Upper lobe of right lung (tissue), 1 donor: ENCODE measurements at regions not wholly inside any gene's neighbourhood (a gene's known extent, or its start where the extent isn't known, plus 50 kb on each side); places are given as distances from the start of the nearest gene placed in this dataset.

Source experiments
- ATAC-seq: fragments of 200-7000 bp; cut with Tn5 transposase; one replicate; pipeline ENCODE4 v1.9.1; 2020; ENCODE audit warnings: mild to moderate bottlenecking, moderate library complexity
- DNase-seq: peaks from one replicate; pipeline ENCODE4 v3.0.0-alpha.2; 2020
- H3K27ac ChIP-seq: fragments of 200-600 bp; one replicate; pipeline ENCODE4 v1.8.0; 2022
- H3K27me3 ChIP-seq: fragments of 200-600 bp; one replicate; pipeline ENCODE4 v1.8.0; 2022; ENCODE audit warnings: mild to moderate bottlenecking
- H3K36me3 ChIP-seq: fragments of 200-600 bp; one replicate; pipeline ENCODE4 v1.8.0; 2022
- H3K4me1 ChIP-seq: fragments of 200-600 bp; one replicate; pipeline ENCODE4 v1.8.0; 2022
- H3K4me3 ChIP-seq: fragments of 200-600 bp; one replicate; pipeline ENCODE4 v1.8.0; 2022; ENCODE audit warnings: mild to moderate bottlenecking
- H3K9me3 ChIP-seq: fragments of 200-600 bp; one replicate; pipeline ENCODE4 v1.8.0; 2022
- intact Hi-C: fragments of 100-400 bp; cut with DNase I; formaldehyde crosslinking; loops from one replicate; pipeline ENCODE4 v1.11.0; 2022
- TF ChIP-seq, protein P1 (sequence below): fragments of 200-600 bp; IDR thresholded peaks from one replicate; pipeline ENCODE4 v1.8.0; 2022; ENCODE audit warnings: antibody characterized with exemption
- donor health status: DM: no; HTN: yes; CAD: no; lungs with severe emphysema.

DNA sequence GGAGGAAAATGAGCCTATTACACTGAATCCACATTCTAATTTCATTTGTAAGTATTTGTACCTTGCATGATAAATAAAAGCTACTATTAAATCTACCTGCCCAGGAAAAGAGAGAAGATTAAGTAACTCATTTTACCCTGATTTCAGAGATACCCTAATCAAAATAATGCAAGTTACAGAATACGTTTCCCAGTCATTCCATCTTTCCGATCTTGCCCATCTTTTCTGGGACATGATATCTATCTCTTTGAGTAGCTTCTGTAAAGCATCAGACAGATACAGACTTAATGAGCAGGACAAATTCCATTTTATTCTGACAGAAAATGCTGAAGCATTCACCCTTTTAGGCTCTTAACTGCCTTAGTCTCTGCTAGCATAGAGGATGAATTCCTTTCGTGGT, 56.6 kb downstream of the SPRY2 start:
- no peaks in the 10 kb centered on the region for H3K27me3 ChIP-seq
- H3K9me3 ChIP-seq, result no peaks in the 10 kb centered on the region
- H3K36me3 ChIP-seq, result no peaks in the 10 kb centered on the region
- DNase-seq (no peak), ATAC-seq (no peak)
- H3K4me1 ChIP-seq, result no peaks in the 10 kb centered on the region
- H3K4me3 ChIP-seq, result no peak overlapping the region
- TF ChIP-seq, protein P1, sequence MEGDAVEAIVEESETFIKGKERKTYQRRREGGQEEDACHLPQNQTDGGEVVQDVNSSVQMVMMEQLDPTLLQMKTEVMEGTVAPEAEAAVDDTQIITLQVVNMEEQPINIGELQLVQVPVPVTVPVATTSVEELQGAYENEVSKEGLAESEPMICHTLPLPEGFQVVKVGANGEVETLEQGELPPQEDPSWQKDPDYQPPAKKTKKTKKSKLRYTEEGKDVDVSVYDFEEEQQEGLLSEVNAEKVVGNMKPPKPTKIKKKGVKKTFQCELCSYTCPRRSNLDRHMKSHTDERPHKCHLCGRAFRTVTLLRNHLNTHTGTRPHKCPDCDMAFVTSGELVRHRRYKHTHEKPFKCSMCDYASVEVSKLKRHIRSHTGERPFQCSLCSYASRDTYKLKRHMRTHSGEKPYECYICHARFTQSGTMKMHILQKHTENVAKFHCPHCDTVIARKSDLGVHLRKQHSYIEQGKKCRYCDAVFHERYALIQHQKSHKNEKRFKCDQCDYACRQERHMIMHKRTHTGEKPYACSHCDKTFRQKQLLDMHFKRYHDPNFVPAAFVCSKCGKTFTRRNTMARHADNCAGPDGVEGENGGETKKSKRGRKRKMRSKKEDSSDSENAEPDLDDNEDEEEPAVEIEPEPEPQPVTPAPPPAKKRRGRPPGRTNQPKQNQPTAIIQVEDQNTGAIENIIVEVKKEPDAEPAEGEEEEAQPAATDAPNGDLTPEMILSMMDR, result no peak
- H3K27ac ChIP-seq, result no peak overlapping the region
- intact Hi-C loops, result no loop called here

DNA sequence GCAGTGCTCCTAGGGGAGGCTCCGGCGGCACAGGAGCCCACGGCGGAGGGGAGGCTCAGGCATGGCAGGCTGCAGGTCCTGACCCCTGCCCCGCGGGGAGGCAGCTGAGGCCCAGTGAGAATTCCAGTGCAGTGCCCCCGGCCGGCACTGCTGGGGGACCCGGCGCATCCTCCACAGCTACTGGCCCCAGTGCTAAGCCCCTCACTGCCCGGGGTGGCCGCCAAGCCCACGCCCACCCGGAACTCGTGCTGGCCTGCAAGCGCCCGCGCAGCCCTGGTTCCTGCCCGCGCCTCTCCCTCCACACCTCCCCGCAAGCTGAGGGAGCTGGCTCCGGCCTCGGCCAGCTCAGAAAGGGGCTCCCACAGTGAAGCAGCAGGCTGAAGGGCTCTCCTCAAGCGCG, 62.2 kb downstream of the SPRY2 start:
- Histone ChIP-seq H3K27ac (no peak overlapping the region), H3K27me3 (no peaks in the 10 kb centered on the region), H3K4me1 (no peaks in the 10 kb centered on the region), H3K36me3 (no peaks in the 10 kb centered on the region), H3K4me3 (no peak overlapping the region), H3K9me3 (no peaks in the 10 kb centered on the region)
- intact Hi-C loops, result no loop called here
- TF ChIP-seq, protein P1, result no peak
- no peak for ATAC-seq
- no peak for DNase-seq

DNA sequence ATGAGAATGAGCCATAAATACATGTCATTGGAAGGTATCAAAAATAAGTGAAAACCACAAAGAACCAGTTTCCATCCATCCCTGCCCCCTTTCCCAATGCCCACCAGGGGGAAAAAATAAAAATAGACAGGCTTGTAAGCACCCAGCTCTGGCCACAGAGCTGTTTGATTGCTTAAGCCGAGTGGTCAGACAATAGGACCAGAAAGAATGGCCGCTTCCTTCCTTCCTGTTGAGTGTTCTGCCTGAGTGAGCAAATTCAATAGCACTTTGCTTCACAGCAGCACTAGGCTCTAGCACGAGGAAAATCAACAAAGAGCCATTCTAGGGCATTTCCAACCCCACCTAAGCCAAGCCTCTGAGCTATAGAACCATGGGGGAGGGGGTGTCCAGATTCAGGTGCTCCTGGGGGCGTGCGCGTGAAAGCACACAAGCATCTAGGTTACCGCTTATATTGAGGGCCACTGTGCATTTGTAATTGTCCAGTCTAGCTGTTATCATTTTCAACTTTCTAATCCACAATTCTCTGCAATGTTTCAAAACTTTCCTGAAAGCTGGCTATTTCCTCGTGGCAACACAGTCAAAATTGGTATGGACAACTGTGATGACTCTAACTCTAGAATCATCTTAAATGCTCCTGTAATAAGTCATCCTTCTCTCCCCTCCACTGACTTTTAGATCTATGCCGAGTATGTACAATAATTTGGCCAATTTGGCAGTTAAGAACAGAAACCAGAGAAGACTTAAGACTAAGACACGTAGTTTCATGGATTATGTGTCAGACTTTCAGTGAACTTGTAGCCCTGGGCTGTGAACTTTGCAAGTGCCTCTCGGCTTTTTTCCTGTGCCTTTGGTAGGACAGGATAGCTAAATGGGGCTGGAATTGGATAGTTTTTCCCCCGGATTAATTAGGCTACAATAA, 64.3 kb downstream of the SPRY2 start:
- no peak overlapping the region for H3K4me3 ChIP-seq
- intact Hi-C loops, result no loop called here
- ATAC-seq, result peak; percentile 68
- H3K9me3 ChIP-seq, result no peaks in the 10 kb centered on the region
- no peaks in the 10 kb centered on the region for H3K27me3 ChIP-seq
- TF ChIP-seq, protein P1, result no peak
- H3K27ac ChIP-seq, result no peak overlapping the region
- no peaks in the 10 kb centered on the region for H3K36me3 ChIP-seq
- H3K4me1 ChIP-seq, result no peaks in the 10 kb centered on the region
- no peak for DNase-seq

DNA sequence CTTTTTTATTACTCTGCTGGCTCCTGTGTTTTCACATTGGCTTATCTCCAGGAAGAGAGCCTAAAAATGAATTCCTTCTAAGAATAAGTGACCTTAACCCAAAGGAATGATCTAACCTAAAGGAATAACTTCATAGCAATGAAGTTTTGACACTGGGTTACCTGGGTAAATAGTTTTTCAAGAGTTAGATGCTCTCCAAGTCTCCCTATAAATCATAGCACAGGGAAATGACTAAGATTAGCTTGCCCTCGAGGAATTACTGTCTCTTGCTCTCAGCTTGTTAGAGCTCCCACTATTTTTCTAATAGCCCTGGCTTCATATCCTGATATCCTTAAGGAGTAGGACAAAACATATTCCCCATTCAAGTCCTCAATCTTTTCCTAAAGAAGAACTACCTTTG, 66.3 kb downstream of the SPRY2 start:
- no peaks in the 10 kb centered on the region for H3K4me1 ChIP-seq
- DNase-seq (no peak), ATAC-seq (no peak)
- no peak overlapping the region for H3K4me3 ChIP-seq
- no peaks in the 10 kb centered on the region for H3K36me3 ChIP-seq
- intact Hi-C loops, result no loop called here
- TF ChIP-seq, protein P1, result no peak
- H3K27me3 ChIP-seq, result no peaks in the 10 kb centered on the region
- H3K27ac ChIP-seq, result no peak overlapping the region
- no peaks in the 10 kb centered on the region for H3K9me3 ChIP-seq

DNA sequence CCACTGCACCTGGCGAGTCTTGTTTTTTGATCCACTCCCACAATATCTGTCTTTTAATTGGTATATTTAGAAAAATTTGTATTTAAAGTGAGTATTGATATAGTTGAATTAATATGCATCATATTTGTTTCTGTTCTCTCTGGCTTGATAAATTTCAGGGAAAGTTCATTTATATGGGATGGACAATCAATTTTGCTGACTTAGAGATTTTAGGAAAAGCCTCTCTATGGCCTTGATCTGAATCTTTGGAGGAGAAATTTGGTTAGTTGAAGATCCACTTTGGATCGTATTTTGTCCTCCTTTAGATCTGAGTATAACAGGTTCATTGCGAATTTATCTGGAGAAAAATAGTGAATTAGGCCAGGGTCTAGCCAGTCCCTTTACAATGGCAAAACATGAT, 67.2 kb downstream of the SPRY2 start:
- Histone ChIP-seq H3K4me3 (no peak overlapping the region), H3K27ac (no peak overlapping the region)
- intact Hi-C loops, result no loop called here

More for the DNA sequence above, 67.2 kb downstream of the SPRY2 start:
- DNase-seq, result no peak
- Histone ChIP-seq H3K9me3 (no peaks in the 10 kb centered on the region), H3K4me1 (no peaks in the 10 kb centered on the region), H3K27me3 (no peaks in the 10 kb centered on the region), H3K36me3 (no peaks in the 10 kb centered on the region)
- TF ChIP-seq, protein P1, result no peak
- ATAC-seq, result no peak
